ENCODE measurements at regions not wholly inside any gene's neighbourhood (a gene's known extent, or its start where the extent isn't known, plus 50 kb on each side); places are given as distances from the start of the nearest gene placed in this dataset.
"Not testable (repeated sequence)": the region's sequence is repeated elsewhere in the genome, so short reads cannot be mapped to it uniquely, and the experiment has no call there.

DNA sequence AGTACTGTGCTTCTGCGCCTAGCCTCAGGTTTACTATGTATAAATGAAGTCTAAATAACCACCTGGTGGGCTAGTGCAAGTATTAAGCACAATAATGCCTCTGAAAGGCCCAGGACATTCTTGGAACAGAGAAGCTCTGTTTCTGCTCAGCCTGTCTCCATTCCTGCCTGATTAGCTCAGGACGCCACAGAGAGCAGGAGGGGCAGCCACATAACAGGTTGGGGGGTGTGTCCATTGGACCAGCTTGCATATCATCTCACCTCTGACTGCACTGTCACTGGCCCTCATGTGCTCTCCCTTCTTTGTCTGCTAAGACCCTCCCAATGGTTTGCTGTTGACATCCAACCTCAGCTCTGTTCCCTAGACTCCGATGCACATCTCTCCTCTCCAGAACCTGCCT is 52.8 kb upstream of the IKZF1 start:
- no peak for TF ChIP-seq POLR2AphosphoS5 (IDR thresholded peaks at IDR 0.05; ENCODE audit: low read depth, low read length)
- TF ChIP-seq TAF1 (IDR thresholded peaks at IDR 0.05; ENCODE audit: borderline replicate concordance, low read depth, low read length): no peak
- no peak for TF ChIP-seq POLR2A (IDR thresholded peaks at IDR 0.05; ENCODE audit: low read depth, low read length)
- DNase-seq (ENCODE audit: insufficient read length) (no peak), FAIRE-seq (no peak)

DNA sequence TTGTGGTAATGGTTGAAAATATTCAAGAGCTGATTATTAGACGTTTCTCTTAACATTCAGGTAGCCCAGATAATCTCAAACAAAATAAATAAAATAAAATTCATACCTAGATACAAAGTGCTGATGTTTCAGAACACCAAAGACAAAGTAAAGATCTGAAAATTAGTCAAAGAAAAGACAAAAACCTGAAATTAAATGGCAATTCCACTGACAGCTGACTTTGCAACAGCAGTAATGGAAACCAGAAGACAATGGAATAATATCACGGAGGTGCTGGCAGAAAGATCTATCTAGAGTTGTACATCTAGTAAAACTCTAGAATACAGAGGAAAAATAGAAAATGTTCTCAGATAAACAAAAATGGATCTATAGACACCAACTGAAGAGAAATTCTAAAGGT is 58.0 kb upstream of the IKZF1 start:
- FAIRE-seq (no peak), DNase-seq (ENCODE audit: insufficient read length) (no peak)
- TF ChIP-seq POLR2AphosphoS5 (IDR thresholded peaks at IDR 0.05; ENCODE audit: low read depth, low read length) (no peak), POLR2A (IDR thresholded peaks at IDR 0.05; ENCODE audit: low read depth, low read length) (no peak), TAF1 (IDR thresholded peaks at IDR 0.05; ENCODE audit: borderline replicate concordance, low read depth, low read length) (no peak)

DNA sequence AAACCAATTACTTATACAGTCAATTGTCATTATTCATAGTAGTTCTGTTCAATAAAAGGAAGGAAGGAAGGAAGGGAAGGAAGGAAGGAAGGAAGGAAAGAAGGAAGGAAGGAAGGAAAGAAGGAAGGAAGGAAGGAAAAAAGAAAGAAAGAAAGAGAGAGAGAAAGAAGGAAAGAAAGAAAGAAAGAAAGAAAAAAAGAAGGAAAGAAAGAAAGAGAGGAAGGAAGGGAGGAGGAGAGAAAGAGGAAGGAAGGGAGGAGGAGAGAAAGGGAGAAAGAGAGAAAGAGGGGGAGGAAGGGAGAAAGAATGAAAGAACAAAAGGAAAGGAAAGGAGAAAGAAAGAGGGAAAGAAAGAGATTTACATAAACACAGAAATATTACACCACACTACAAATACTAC is 62.4 kb upstream of the IKZF1 start:
- not testable (repeated sequence) for FAIRE-seq; DNase-seq (ENCODE audit: insufficient read length)

DNA sequence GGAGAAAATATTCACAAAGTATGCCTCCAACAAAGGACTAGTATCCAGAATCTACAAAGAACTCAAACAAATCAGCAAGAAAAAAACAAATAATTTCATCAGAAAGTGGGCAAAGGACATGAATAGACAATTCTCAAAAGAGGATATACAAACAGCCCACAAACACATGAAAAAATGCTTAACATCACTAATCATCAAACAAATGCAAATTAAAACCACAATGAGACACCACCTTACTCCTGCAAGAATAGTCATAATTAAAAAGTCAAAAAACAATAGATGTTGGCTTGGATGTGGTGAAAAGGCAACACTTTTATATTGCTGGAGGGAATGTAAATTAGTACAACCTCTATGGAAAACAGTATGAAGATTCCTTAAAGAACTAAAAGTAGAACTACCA is 63.8 kb upstream of the IKZF1 start:
- DNase-seq (ENCODE audit: insufficient read length); FAIRE-seq: not testable (repeated sequence)

DNA sequence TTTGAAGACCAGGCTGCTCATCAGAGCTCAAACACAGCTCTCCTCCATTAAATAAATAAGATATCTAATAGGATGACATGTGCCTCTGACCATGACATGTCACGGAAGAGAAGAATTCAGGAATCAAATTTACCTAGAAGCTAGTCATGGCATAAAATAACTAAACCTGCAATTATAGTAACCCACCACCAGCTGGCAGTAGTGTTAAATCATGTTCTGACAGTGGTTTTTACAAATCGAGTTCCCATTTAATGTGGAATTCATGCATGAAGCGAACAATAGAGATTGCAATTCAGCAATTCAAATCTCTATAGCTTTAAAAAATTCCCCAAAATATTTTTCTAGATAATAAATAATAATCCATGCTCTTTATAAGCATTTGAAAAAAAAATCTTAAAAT is 74.6 kb upstream of the IKZF1 start:
- FAIRE-seq: no peak
- TF ChIP-seq TAF1 (IDR thresholded peaks at IDR 0.05; ENCODE audit: borderline replicate concordance, low read depth, low read length): no peak
- TF ChIP-seq POLR2AphosphoS5 (IDR thresholded peaks at IDR 0.05; ENCODE audit: low read depth, low read length): no peak

DNA sequence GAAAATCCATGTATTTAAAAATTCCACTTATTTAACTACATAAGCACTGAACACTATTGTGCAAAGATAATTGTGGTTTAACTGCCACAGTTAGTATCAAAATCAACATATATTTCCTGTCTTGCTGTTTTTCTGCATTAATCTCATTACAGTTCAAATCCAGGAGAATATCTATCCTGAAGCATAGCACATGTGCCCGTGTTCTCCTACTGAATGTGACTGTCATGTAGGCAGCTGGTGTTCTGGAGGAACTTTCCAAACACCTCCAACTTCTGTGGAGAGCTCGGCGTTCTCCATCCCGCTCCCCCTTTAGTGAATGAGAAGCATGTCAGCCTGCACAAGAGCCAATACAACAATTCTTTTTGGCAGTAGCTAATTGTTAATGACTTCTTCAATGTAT is 76.4 kb upstream of the IKZF1 start:
- no peak for FAIRE-seq

More for the DNA sequence above, 74.6 kb upstream of the IKZF1 start:
- DNase-seq (ENCODE audit: insufficient read length): no peak

DNA sequence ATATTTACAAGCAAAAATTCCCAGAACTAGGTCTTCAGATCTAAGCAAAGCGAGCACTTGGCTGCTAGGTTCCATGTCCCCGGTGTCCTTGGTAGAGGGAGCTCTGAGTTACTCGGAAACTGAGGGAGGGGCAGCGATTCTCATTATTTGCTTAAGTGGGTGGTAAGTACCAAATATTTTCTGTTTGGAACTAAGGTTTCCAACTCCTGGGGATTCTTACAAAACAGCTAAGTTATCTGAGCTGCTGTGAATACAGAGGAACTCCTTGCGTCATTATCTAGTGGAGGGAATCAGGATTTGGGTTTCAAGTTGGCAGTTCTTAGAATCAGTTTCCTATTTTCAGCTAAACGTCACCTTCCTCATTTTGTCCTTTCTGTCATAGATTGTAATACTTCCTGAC is 76.8 kb upstream of the IKZF1 start:
- TF ChIP-seq TAF1 (IDR thresholded peaks at IDR 0.05; ENCODE audit: borderline replicate concordance, low read depth, low read length): no peak
- no peak for FAIRE-seq
- no peak for DNase-seq (ENCODE audit: insufficient read length)

More for the DNA sequence above, 76.4 kb upstream of the IKZF1 start:
- TF ChIP-seq POLR2A (IDR thresholded peaks at IDR 0.05; ENCODE audit: low read depth, low read length) (no peak), POLR2AphosphoS5 (IDR thresholded peaks at IDR 0.05; ENCODE audit: low read depth, low read length) (no peak), TAF1 (IDR thresholded peaks at IDR 0.05; ENCODE audit: borderline replicate concordance, low read depth, low read length) (no peak)
- DNase-seq (ENCODE audit: insufficient read length): no peak

DNA sequence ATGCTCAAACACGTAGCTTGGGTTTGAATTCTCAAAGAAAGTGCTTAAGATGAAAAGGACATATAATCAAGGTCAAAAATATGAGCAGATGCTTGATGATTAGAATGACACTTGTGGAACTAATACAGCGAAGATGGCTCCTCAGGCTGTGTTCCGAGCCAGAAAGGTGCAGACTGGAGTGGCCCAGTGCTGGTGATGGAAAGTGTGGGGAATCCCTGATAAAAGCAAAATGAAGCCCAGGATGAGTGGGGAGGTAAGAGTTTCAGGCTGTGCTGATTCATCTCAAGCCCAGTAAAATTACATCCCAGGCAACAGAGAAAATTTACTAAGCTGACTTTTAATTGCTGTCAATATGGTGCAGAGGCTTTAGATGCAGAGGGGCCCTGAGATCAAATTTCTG is 77.8 kb upstream of the IKZF1 start:
- DNase-seq (ENCODE audit: insufficient read length): no peak
- peak; percentile 66 for FAIRE-seq
- TF ChIP-seq POLR2A (IDR thresholded peaks at IDR 0.05; ENCODE audit: low read depth, low read length): no peak
- no peak for TF ChIP-seq TAF1 (IDR thresholded peaks at IDR 0.05; ENCODE audit: borderline replicate concordance, low read depth, low read length)
- no peak for TF ChIP-seq POLR2AphosphoS5 (IDR thresholded peaks at IDR 0.05; ENCODE audit: low read depth, low read length)

DNA sequence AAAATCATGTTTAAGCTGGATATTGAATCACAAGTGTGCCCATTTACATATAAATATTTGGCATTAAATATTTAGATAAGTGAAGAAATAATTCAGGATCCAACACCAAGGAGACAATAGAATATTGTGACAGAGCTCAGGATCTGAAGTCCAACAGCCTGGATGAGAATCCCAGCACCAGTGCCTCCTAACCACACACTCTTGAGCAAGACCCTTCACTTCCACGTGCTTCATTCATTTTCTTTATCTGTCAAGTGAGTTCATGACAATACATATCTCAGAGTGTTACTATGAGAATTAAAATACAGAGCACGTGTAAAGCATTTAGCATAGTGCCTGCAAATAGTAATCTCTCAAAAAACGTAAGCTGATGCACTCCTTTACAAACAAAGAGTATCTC is 78.4 kb upstream of the IKZF1 start:
- DNase-seq (ENCODE audit: insufficient read length) (no peak), FAIRE-seq (peak; percentile 33)
- TF ChIP-seq POLR2A (IDR thresholded peaks at IDR 0.05; ENCODE audit: low read depth, low read length) (no peak), TAF1 (IDR thresholded peaks at IDR 0.05; ENCODE audit: borderline replicate concordance, low read depth, low read length) (no peak), POLR2AphosphoS5 (IDR thresholded peaks at IDR 0.05; ENCODE audit: low read depth, low read length) (no peak)

DNA sequence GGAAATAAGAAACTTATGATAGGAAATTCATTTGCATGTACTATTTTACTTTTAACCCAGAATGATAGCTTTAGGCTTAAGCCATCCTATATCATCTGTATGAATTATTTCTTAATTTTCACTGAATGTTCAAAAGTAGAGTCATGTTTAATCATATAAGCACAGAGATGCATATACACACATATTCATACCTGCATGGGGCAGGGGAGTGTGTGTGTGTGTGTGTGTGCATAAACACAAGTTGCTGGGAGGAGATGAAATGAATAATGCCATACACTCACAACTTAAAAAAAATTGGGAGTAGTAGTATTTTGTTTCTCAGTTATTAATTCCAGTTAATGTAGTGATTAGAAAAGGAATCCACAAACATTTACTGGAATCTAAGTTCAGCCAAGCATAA is 83.1 kb upstream of the IKZF1 start:
- DNase-seq (ENCODE audit: insufficient read length) (no peak), FAIRE-seq (no peak)
- TF ChIP-seq POLR2A (IDR thresholded peaks at IDR 0.05; ENCODE audit: low read depth, low read length) (no peak), POLR2AphosphoS5 (IDR thresholded peaks at IDR 0.05; ENCODE audit: low read depth, low read length) (no peak), TAF1 (IDR thresholded peaks at IDR 0.05; ENCODE audit: borderline replicate concordance, low read depth, low read length) (no peak)

DNA sequence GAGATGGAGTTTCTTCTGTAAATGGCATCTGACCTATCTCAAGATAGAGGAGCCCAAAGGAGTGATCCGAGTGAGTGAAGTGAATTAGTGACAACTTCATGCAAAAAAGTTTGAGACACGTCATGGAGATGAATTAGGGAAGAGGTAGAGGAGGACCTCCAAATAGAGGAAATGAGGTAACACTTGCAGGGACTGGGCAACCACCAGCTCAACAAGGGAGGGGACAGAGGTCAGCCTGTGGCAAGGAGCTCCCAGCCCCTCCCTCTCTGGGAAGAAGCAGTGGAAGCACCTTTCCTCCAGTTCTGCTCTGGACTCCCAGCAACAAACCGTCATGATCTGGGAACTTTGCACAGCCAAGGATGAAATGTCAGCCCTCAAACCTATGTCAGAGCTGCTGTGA is 83.5 kb upstream of the IKZF1 start:
- TF ChIP-seq POLR2AphosphoS5 (IDR thresholded peaks at IDR 0.05; ENCODE audit: low read depth, low read length): no peak
- TF ChIP-seq POLR2A (IDR thresholded peaks at IDR 0.05; ENCODE audit: low read depth, low read length): no peak
- TF ChIP-seq TAF1 (IDR thresholded peaks at IDR 0.05; ENCODE audit: borderline replicate concordance, low read depth, low read length): no peak
- FAIRE-seq (no peak), DNase-seq (ENCODE audit: insufficient read length) (no peak)

DNA sequence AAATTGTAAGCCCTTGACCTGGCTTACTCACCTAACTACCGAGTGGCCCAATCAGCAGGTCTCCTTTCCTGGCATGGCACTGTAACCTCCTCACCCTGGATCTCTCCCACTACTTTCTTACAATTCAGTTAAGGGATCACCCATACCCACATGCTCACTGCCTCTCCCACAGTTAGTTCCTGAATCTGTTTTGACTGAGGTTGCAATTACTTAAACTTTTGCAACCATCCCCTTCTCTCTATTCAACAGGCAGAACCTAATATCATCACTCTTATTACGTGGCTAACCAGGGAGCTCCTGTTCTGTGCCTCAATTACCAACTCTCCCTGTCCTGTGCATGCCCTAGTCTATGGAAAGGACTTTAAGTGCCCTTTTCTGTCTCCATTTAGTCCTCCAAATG is 84.2 kb upstream of the IKZF1 start:
- FAIRE-seq (no peak), DNase-seq (ENCODE audit: insufficient read length) (no peak)
- TF ChIP-seq TAF1 (IDR thresholded peaks at IDR 0.05; ENCODE audit: borderline replicate concordance, low read depth, low read length) (no peak), POLR2AphosphoS5 (IDR thresholded peaks at IDR 0.05; ENCODE audit: low read depth, low read length) (no peak), POLR2A (IDR thresholded peaks at IDR 0.05; ENCODE audit: low read depth, low read length) (no peak)

DNA sequence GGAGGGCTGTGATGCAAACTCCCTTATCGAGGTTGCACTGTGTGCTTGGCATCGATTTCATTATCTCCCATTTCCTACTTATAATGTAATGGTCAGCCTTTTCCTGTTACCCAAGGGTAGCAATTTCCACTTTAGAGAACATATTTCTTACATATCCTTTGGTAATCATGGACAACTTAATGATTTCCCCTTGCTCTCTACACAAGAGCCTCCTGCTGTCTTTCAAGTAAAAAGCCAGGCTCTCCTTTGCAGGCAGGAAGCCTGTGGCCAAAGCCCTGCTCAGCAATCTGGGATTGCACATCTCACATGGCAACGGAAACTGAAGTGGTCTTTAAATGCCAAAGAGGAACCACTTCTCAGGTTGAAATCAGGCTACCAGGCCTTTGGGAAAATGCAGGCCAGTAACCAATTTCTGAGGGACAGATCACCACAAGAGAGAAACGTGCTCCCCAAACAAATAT is 86.7 kb upstream of the IKZF1 start:
- no peak for DNase-seq (ENCODE audit: insufficient read length)

More for the DNA sequence above, 86.7 kb upstream of the IKZF1 start:
- TF ChIP-seq POLR2A (IDR thresholded peaks at IDR 0.05; ENCODE audit: low read depth, low read length) (no peak), TAF1 (IDR thresholded peaks at IDR 0.05; ENCODE audit: borderline replicate concordance, low read depth, low read length) (no peak), POLR2AphosphoS5 (IDR thresholded peaks at IDR 0.05; ENCODE audit: low read depth, low read length) (no peak)
- FAIRE-seq: no peak
